Heart left ventricle (tissue), 16 donors: ENCODE measurements at regions not wholly inside any gene's neighbourhood (a gene's known extent, or its start where the extent isn't known, plus 50 kb on each side); places are given as distances from the start of the nearest gene placed in this dataset.

ENCODE experiments used
- ATAC-seq, 4 donors: fragments of 200-7000 bp; cut with Tn5 transposase; one replicate each; pipeline ENCODE4 v1.9.1; 2020 to 2022; ENCODE audit warnings: moderate library complexity in 4 of 4, mild to moderate bottlenecking in 3 of 4, moderate number of reproducible peaks in 1 of 4
- DNase-seq, 5 donors: peaks; one replicate each; pipeline ENCODE4 v3.0.0-alpha.2; 2020
- H3K27ac ChIP-seq, 12 donors: fragments of 200-600 bp; sonication (generic) in 4 of 12; one replicate each; pipeline versions ENCODE4 v1.5.0 to v1.8.0; 2016 to 2022; ENCODE audit warnings: mild to moderate bottlenecking in 2 of 12
- H3K27me3 ChIP-seq, 9 donors: fragments of 200-600 bp; sonication (generic) in 2 of 9; one replicate each; pipeline versions ENCODE4 v1.5.1 to v1.8.0; 2016 to 2022; ENCODE audit warnings: mild to moderate bottlenecking in 3 of 9
- H3K36me3 ChIP-seq, 9 donors: fragments of 200-600 bp; sonication (generic) in 2 of 9; one replicate each; pipeline versions ENCODE4 v1.5.0 to v1.8.0; 2018 to 2022; ENCODE audit warnings: mild to moderate bottlenecking in 2 of 9
- H3K4me1 ChIP-seq, 12 donors: fragments of 200-600 bp; sonication (generic) in 4 of 12; one replicate each; pipeline versions ENCODE4 v1.5.0 to v1.8.0; 2016 to 2022; ENCODE audit warnings: mild to moderate bottlenecking in 3 of 12
- H3K4me3 ChIP-seq, 12 donors: fragments of 200-600 bp; sonication (generic) in 4 of 12; one replicate each; pipeline versions ENCODE4 v1.5.0 to v1.8.0; 2017 to 2022; ENCODE audit warnings: mild to moderate bottlenecking in 9 of 12, moderate library complexity in 4 of 12
- H3K9me3 ChIP-seq, 12 donors: fragments of 200-600 bp; sonication (generic) in 4 of 12; one replicate each; pipeline versions ENCODE4 v1.5.0 to v1.8.0; 2016 to 2022; ENCODE audit warnings: mild to moderate bottlenecking in 1 of 12
- CTCF ChIP-seq, 12 donors: fragments of 200-600 bp; sonication (generic) in 4 of 12; IDR thresholded peaks; one replicate each; pipeline versions ENCODE4 v1.5.0 to v1.8.0; 2018 to 2022; ENCODE audit warnings: antibody characterized with exemption in 12 of 12, mild to moderate bottlenecking in 5 of 12
- POLR2A ChIP-seq, 2 donors: fragments of 450-650 bp; IDR thresholded peaks; one replicate each; pipeline ENCODE4 v1.6.1; 2017; ENCODE audit warnings: antibody characterized with exemption in 2 of 2, mild to moderate bottlenecking in 2 of 2, moderate library complexity in 2 of 2
- WGBS, 4 donors: extraction: QIAGEN DNeasy Blood & Tissue Kit in 2 of 4; methylation state at CpG; one replicate each; pipeline versions ENCODE4 v1.1.5 to v1.1.7; 2013 to 2018; 5-methylcytosine and 5-hydroxymethylcytosine counted together
- intact Hi-C, 10 donors: fragments of 100-400 bp; cut with DNase I; formaldehyde crosslinking; loops; one replicate each; pipeline versions ENCODE4 v1.11.1 to v1.14.2; 2022
- donor health status: ischemic (EF 13 %, LVEDD 7.1; RV severe dilation, severe dysfunction).
- donor health status: healthy with polysubstance abuse.
- donor health status: DM: no; HTN: yes; CAD: no.
- donor health status: DM: no; HTN: no; CAD: no.
- donor health status: ischemic (EF 25% LVEDD 6.9; RV normal size, moderate dysfunction).
- donor health status: ischemic (EF 25% LVEDD 5.7; RV mildly dilated, moderate dysfunction).
- donor health status: healthy.
- donor health status: DM: yes; HTN: yes; CAD: no.
- donor health status: ischemic (EF 35%, LVEDD 5.7; RV mildly dilated, moderate dysfunction).
- donor health status: nonischemic (EF 11% LVEDD 7.7; RV severe dilation, severe dysfunction).
- donor health status: DM: yes; HTN: yes; CAD: no.
- donor health status: PGD.
- donor health status: ischemic (EF 29% LVEDD 5.4; RV normal size, mild dysfunction).
- donor health status: nonischemic (EF 23%, LVEDD 6.1; RV moderate dilation, normal function).

- WGBS, 4 donors, result 87 to 95% (median 92%) methylated on average over 8 of the region's 8 CpGs
- H3K27me3 ChIP-seq, result peaks cover 0 to 4% (median 0%) of the 10 kb centered on the region in 9 donors
- H3K4me1 ChIP-seq, result no peaks in the 10 kb centered on the region
- H3K36me3 ChIP-seq, result no peaks in the 10 kb centered on the region
- DNase-seq (no peak), ATAC-seq (no peak)
- H3K27ac ChIP-seq, result no peak overlapping the region
- H3K9me3 ChIP-seq, result no peaks in the 10 kb centered on the region
- intact Hi-C loops, result no loop called here
- TF ChIP-seq POLR2A (IDR thresholded peaks at IDR 0.05), result no peak
- no peak for TF ChIP-seq CTCF (IDR thresholded peaks at IDR 0.05)
- H3K4me3 ChIP-seq, result no peak overlapping the region
These were observed 175.4 kb downstream of the SNX10 start for GRCh38 chr7:26467104-26467503.

GRCh38 chr7:26467541-26467940 lies 175.9 kb downstream of the SNX10 start:
- H3K36me3 ChIP-seq, result no peaks in the 10 kb centered on the region
- no peak overlapping the region for H3K4me3 ChIP-seq
- no peaks in the 10 kb centered on the region for H3K9me3 ChIP-seq
- no peak overlapping the region for H3K27ac ChIP-seq
- peaks cover 0 to 4% (median 0%) of the 10 kb centered on the region in 9 donors for H3K27me3 ChIP-seq
- ATAC-seq, result no peak
- whole genome bisulfite sequencing, 4 donors, result 65 to 76% (median 67%) methylated on average over 3 of the region's 3 CpGs
- no peak for DNase-seq
- no peak for TF ChIP-seq CTCF (IDR thresholded peaks at IDR 0.05)
- TF ChIP-seq POLR2A (IDR thresholded peaks at IDR 0.05), result no peak
- intact Hi-C loops, result no loop called here
- no peaks in the 10 kb centered on the region for H3K4me1 ChIP-seq

GRCh38 chr7:26468625-26469024 lies 177.0 kb downstream of the SNX10 start:
- H3K4me3 ChIP-seq, result no peak overlapping the region
- no peak overlapping the region for H3K27ac ChIP-seq
- no peaks in the 10 kb centered on the region for H3K9me3 ChIP-seq
- TF ChIP-seq POLR2A (IDR thresholded peaks at IDR 0.05), result no peak
- TF ChIP-seq CTCF (IDR thresholded peaks at IDR 0.05), result no peak
- DNase-seq (no peak), ATAC-seq (no peak)
- peaks cover 0 to 4% (median 0%) of the 10 kb centered on the region in 9 donors for H3K27me3 ChIP-seq
- H3K4me1 ChIP-seq, result no peaks in the 10 kb centered on the region
- intact Hi-C loops, result no loop called here
- no peaks in the 10 kb centered on the region for H3K36me3 ChIP-seq
- WGBS, 4 donors, result 84 to 88% (median 87%) methylated on average over 2 to 7 of the region's 7 CpGs

GRCh38 chr7:26469188-26469587 lies 177.5 kb downstream of the SNX10 start:
- 60 to 85% (median 80%) methylated on average over 1 of the region's 1 CpG for WGBS, 4 donors
- Histone ChIP-seq H3K36me3 (no peaks in the 10 kb centered on the region), H3K9me3 (no peaks in the 10 kb centered on the region), H3K4me3 (no peak overlapping the region), H3K27me3 (peaks cover 0 to 4% (median 0%) of the 10 kb centered on the region in 9 donors), H3K27ac (no peak overlapping the region), H3K4me1 (no peaks in the 10 kb centered on the region)
- ATAC-seq (no peak), DNase-seq (no peak)
- TF ChIP-seq CTCF (IDR thresholded peaks at IDR 0.05), result no peak
- no peak for TF ChIP-seq POLR2A (IDR thresholded peaks at IDR 0.05)
- intact Hi-C loops, result no loop called here
